ENCODE measurements at regions not wholly inside any gene's neighbourhood (a gene's known extent, or its start where the extent isn't known, plus 50 kb on each side); places are given as distances from the start of the nearest gene placed in this dataset.

GRCh38 chr11:109784536-109784935, 308.7 kb upstream of the ZC3H12C start:
- DNase-seq (ENCODE audit: low spot score) = no peak
- intact Hi-C loops (cut with DNase I) = no loop called here

GRCh38 chr11:109785198-109785597, 308.0 kb upstream of the ZC3H12C start:
- intact Hi-C loops (cut with DNase I) = no loop called here
- no peak for DNase-seq (ENCODE audit: low spot score)

GRCh38 chr11:109785714-109786113, 307.5 kb upstream of the ZC3H12C start:
- intact Hi-C loops (cut with DNase I) = no loop called here
- DNase-seq (ENCODE audit: low spot score) = no peak

- no peak for DNase-seq (ENCODE audit: low spot score)
- intact Hi-C loops (cut with DNase I) = no loop called here
These were observed 304.2 kb upstream of the ZC3H12C start for GRCh38 chr11:109788948-109789490.

- no peak for DNase-seq (ENCODE audit: low spot score)
- intact Hi-C loops (cut with DNase I) = no loop called here
These were observed 303.3 kb upstream of the ZC3H12C start for GRCh38 chr11:109789901-109790300.

- DNase-seq (ENCODE audit: low spot score) = no peak
- intact Hi-C loops (cut with DNase I) = no loop called here
These were observed 301.9 kb upstream of the ZC3H12C start for GRCh38 chr11:109791337-109791736.

- intact Hi-C loops (cut with DNase I) = no loop called here
- DNase-seq (ENCODE audit: low spot score) = no peak
These were observed 298.7 kb upstream of the ZC3H12C start for GRCh38 chr11:109794501-109794900.

GRCh38 chr11:109795234-109795633, 298.0 kb upstream of the ZC3H12C start:
- intact Hi-C loops (cut with DNase I) = no loop called here
- no peak for DNase-seq (ENCODE audit: low spot score)

GRCh38 chr11:109796253-109796652, 296.9 kb upstream of the ZC3H12C start:
- no peak for DNase-seq (ENCODE audit: low spot score)
- intact Hi-C loops (cut with DNase I) = no loop called here

- no peak for DNase-seq (ENCODE audit: low spot score)
- intact Hi-C loops (cut with DNase I) = no loop called here
These were observed 294.7 kb upstream of the ZC3H12C start for GRCh38 chr11:109798521-109798920.

GRCh38 chr11:109799604-109800003, 293.6 kb upstream of the ZC3H12C start:
- intact Hi-C loops (cut with DNase I) = no loop called here
- DNase-seq (ENCODE audit: low spot score) = no peak

GRCh38 chr11:109804911-109805310, 288.3 kb upstream of the ZC3H12C start:
- intact Hi-C loops (cut with DNase I) = no loop called here
- DNase-seq (ENCODE audit: low spot score) = no peak

- intact Hi-C loops (cut with DNase I) = no loop called here
- no peak for DNase-seq (ENCODE audit: low spot score)
These were observed 287.0 kb upstream of the ZC3H12C start for GRCh38 chr11:109806205-109806604.

- no peak for DNase-seq (ENCODE audit: low spot score)
- intact Hi-C loops (cut with DNase I) = no loop called here
These were observed 284.6 kb upstream of the ZC3H12C start for GRCh38 chr11:109808569-109808968.

- intact Hi-C loops (cut with DNase I) = no loop called here
- DNase-seq (ENCODE audit: low spot score) = no peak
These were observed 278.4 kb upstream of the ZC3H12C start for GRCh38 chr11:109814824-109815223.

GRCh38 chr11:109815500-109816150, 277.6 kb upstream of the ZC3H12C start:
- intact Hi-C loops (cut with DNase I) = no loop called here
- no peak for DNase-seq (ENCODE audit: low spot score)

- intact Hi-C loops (cut with DNase I) = no loop called here
- no peak for DNase-seq (ENCODE audit: low spot score)
These were observed 274.9 kb upstream of the ZC3H12C start for GRCh38 chr11:109818290-109818689.

GRCh38 chr11:109819410-109819809, 273.8 kb upstream of the ZC3H12C start:
- intact Hi-C loops (cut with DNase I) = no loop called here

GRCh38 chr11:109821511-109821910, 271.7 kb upstream of the ZC3H12C start:
- intact Hi-C loops (cut with DNase I) = no loop called here
- DNase-seq (ENCODE audit: low spot score) = no peak

More at GRCh38 chr11:109819410-109819809, 273.8 kb upstream of the ZC3H12C start:
- no peak for DNase-seq (ENCODE audit: low spot score)

- intact Hi-C loops (cut with DNase I) = no loop called here
- no peak for DNase-seq (ENCODE audit: low spot score)
These were observed 270.6 kb upstream of the ZC3H12C start for GRCh38 chr11:109822436-109823102.

GRCh38 chr11:109828387-109828786, 264.8 kb upstream of the ZC3H12C start:
- intact Hi-C loops (cut with DNase I) = no loop called here
- no peak for DNase-seq (ENCODE audit: low spot score)
